HG03139 (cell line): ENCODE measurements at regions not wholly inside any gene's neighbourhood (a gene's known extent, or its start where the extent isn't known, plus 50 kb on each side); places are given as distances from the start of the nearest gene placed in this dataset.

Source experiments
- ATAC-seq: cut with Tn5 transposase; IDR thresholded peaks from one replicate; pipeline ENCODE4 v1.9.1; 2021; ENCODE audit not compliant: unreplicated experiment

DNA sequence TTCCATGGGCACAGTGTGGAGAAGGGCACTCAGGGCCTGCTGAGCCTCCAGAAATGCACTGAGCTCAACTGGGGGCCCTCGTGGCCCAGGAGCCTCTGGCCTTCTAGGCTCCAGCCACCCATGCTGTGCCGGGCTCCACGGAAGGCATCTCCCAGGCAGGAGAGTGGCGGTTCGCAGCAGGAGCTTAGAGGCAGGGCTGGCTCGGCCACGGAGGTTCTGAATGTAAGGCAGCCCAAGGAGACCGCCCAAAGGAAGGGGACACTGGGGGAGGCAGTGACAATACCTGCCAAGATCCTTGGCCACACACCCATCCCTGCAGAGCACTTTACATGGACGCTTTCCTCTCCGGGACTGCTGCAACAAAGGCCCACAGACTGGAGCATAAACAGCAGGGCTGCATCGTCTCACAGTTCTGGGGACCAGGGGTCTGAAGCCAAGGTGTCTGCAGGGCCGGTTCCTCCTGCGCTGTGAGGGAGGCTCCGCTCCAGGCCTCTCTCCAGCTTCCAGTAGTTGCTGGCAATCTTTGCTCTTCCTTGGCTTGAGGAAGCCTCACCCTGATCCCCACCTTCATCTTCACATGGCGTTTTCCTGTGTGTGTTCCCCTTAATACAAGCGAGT is 128.2 kb upstream of the CDH4 start:
- ATAC-seq: no peak

DNA sequence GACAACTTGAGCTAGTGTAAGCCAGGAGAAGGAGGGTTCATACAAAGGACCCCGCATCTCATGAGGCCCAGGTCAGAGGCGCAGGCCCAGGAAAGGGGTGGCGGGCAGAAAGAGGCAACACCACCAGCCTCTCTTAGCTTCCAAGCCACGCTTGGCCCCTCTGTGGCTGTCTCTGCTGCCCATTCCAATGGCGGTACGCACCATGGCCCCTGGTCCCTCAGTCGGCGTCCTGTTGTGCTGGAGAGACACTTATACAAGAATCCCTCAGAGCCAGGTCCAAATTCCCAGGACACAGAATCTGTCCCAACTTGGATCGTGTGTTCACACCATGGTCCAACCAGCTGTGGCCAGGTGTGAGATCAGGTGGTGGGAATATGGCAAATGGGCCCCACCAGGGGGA is 127.0 kb upstream of the CDH4 start:
- ATAC-seq: no peak

DNA sequence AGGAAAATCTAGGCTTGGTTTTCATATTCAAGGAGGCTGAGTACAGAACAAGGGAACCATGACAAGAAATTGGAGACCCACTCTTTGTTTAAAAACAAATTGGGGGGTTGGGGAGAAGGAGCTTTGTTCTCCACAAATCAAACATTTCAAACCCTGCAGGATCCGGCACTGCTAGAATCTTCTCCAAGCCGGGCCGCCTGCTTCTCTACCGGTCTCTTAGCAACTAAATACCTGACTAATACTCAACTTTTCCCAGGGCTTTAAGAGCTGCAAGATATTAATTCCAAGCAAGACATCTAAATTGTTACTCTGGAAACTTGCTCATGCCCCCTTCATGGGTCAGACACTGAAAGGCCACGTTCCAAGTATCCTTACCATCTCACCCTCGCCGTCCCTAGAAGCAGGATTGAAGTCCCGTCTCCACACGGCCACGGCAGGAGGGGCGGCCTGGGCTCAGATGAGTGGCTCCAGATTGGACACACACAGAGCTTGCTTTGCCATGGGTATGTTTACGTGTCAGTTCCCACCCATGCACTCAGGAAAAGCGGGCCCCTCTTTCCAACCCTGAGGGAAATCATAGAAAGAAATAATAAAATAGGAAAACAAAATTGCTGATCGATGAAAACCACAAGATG is 126.4 kb upstream of the CDH4 start:
- no peak for ATAC-seq

DNA sequence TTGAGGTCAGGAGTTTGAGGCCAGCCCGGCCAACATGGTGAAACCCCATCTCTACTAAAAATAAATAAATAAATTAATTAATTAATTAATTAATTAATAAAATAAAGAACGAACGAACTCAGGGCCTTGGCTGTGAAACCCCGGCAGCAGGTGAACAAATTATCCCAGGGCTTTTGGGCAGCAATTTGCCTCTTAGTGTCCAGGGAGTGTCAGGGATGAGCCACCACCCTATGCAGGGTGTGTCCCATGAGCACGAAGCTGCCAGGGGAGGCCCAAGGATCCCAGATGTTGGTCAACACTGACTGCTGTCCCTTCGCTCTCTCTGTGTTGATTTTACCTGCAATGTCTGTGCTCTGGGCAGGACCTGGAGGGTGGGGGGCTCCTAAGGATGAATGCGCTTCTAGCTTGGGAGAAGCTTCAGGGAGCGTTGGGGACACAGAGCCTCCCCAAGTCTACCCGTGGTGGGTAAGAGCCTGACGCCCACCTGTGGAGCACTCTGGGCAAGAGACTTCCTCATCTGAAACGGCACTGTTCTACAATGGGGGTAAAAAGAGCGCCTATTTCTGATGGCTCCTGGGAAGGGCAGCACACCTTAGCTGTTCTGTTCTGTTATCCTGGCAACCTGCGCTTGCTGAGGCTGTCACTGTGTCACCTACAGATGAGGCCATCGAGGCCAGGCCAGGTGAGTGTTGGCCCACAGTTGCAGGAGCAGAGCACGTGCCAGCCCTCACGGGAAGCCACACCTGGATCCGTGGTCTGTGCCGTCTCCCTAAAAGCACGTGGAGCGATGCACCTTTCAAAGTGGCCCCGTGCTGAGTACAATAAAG is 125.5 kb upstream of the CDH4 start:
- ATAC-seq: no peak

DNA sequence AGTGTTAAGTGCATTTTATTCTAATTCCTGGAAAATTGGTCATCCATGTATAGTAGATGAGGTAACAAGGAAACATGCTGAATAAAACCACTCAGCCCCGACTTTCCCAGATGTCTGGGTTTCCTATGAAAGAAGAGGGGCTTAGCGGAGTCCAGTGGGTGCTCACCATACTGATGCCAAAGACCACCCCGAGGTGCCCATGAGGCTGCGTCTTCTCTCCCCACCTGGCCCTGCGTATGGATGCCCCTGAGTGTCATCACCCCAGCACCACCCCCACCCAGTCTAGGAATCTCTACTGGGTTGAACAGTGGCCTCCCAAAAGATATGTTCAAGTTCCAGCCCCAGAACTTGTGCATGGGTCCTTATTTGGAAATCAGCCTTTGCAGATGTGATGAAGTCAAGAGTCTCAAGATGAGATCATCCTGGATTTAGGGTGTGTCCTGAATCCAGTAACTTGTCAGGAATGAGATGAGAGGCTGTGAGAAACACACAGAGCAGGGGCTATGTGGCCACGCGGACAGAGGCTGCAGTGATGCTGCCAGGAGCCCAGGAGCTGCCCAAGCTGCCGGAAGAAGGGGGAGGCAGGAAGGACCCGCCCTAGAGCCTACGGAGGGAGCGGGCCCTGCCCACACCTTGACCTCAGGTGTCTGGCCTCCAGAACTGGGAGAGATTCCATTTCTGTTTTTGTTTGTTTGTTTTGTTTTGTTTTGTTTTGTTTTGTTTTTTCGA is 124.6 kb upstream of the CDH4 start:
- no peak for ATAC-seq

DNA sequence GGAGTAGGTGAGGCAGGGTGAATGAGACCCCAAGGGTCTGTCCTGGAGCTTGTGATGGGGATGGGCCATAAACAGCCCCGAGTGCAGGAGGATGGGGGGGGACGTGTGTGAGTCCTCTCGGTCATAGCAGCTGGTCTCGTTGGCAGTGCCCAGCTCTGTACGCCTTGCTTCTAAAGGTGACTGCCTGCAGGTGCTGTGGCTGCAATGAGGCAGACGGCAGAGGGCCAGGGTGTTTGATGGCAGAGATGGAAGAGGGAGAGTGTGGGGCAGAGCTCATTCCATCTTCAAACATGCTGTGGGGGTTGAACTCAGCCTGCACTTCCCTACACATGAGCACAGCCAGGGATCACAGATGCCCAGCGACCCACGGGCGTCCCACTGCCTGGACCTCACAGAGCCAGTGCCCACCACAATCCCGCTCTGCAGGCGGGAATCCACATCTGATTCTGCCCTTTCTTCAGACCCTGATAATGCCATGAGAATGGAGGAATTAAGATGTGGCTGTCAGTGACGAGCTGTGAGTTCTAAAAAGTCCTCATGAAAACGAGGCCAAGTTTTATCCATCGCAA is 123.3 kb upstream of the CDH4 start:
- ATAC-seq: no peak

DNA sequence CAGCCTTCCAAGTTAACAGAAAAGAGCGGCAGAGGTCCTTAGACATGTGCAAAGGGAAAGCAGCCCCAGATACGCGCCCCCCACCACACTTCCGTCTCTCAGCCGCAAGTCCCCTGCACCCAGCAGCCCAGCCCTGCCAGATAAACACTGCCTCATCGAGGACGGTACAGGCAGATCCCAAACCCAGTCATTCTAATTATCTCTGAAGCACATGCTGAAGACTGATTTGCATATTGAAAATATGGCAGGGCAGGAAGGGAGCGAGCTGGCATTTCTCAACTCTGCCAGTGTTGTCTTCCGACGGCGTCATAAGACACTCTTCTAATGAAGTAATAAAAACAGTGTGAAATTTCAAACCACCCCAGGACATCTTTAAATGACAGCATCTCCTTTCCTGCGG is 122.8 kb upstream of the CDH4 start:
- no peak for ATAC-seq

DNA sequence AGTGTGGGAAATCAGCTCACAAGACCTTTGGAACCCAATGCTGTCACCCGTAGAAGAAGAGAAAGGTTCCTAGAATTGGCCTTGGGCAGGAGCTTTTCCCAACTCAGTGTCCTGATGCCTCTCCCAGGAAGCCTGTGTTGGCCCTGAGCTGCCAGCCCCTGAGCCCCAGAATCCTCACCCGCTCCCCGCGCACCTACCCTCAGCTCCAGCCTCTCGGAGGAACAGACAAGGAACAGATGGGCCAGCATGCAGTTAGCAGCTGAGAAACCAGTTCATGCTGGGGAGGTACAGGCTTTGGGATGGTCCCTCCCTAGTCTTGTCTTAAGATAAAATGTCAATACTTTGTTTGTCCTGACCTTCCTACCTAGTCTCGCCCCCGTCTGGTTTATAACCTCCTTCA is 121.9 kb upstream of the CDH4 start:
- no peak for ATAC-seq

DNA sequence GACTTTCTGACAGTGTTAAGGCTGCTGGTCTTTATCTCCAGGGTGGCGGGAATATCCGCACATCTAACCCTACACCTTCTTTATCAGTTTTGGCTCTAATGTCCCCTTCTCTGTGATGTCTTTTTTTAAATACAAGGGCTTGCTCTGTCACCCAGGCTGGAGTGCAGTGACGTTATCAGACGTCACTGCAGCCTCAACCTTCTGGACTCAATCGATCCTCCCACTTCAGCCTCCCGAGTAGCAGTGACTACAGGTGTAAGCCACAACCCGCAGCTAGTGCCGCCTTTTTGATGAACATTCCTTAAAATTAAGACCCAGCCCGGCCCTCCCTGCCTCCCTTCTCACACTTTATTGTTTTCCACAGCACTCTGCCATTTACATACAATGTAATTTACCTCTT is 120.1 kb upstream of the CDH4 start:
- ATAC-seq: no peak

DNA sequence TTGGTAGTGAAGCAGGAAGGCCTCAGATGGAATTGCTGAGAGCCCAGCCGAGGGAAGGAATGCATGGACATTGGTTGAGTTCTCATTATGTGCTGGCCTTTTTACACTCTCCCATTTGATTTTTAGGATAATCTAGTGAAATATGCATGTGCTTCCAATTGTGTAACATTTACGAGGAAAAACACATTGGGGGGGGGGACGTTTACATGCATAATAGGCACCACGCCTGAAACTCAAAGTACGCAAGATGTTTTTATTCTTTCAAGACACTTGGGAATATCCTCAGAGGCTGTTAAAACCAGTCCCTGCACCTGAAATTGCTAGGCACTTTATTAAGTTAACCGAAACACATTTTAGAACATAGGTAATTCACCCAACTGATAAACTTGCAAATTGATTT is 118.5 kb upstream of the CDH4 start:
- ATAC-seq: no peak

DNA sequence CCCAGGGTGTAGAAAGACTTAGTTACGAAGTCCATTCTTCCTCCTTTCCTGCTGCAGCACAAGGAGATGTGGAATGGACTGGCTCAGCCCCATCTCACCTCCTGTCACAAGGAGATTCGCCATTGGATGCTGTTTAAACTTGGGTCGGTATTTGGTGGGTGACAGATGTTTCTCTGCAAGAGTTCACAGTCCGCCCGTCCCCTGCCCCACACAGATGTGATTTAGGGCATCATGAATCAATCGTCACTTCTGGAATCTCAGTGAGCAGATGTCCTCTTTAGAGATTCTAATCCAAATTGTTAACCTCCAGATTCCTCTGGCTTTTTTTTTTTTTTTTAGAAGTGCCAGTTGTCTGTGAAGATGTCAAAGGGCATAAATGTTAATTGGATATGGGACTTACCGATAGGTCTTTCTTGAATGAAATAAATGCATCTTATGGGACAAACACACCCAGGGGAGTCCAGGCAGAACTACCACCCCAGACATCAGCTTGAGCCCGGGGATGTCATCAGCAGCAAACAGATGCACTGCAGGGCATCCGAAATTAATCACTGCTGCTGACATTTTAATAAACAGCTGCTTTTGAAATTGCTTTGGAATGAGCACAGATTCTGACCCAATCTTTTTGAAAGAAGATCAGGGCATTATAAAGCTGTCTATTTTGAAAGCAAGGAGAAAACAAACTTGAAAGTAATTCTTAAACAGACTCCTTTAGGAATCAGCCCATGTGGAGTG is 117.6 kb upstream of the CDH4 start:
- no peak for ATAC-seq

DNA sequence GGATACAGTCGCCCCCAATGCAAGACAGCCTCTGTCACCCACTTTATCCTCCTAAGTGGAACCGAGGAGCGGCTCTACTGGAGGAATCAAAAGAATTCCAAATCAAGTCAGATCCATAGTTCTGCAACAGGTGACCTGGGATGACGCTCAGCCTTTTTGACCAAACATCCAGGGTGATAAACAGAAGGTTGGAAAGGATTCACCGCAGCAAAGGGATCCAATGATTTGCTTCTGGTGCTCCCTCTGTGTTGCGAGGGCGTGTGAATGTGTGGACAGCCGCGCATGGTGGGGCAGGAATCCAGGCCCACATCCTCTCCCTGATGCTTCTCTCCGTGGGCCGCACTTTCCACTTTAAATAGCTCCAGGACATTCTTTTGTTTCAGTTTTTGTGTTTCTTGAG is 116.8 kb upstream of the CDH4 start:
- ATAC-seq: no peak

DNA sequence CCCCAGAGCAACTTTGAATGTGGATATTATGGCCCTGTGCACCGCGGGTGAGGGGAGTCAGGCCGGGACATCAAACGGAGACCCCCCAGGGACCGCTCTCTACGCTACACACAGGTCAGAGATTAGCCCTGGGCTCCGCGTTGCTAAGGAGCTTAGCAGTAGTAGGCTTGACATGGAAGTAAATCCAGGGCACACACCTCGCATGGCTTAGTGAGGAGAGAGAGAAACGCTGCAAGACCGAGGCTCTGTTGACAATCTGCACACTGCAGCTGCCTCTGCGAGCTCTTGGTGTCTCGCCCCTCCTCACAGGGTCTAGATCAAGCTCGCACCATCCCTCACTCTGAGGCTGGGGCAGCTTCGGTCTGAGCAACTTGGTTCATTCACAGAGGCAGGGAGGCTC is 116.1 kb upstream of the CDH4 start:
- ATAC-seq: no peak

DNA sequence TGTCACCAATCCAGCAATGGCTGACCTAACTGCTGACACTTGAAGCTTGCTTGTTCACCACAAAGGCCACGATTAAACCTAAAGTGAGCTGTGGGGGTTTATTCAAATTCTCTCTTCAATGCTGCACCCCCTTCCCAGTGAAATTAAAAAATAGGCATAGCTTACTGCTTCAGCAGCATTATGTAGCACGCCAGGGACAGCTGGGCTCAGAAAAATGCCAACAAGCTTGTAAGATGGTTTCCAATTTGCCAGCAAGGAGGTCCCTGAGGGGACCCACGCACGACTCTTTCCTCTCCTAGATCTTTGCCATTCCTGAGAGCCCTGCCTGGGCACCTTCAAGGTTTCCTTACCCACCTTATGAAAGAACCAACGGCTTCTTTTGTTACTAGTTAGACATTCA is 113.5 kb upstream of the CDH4 start:
- no peak for ATAC-seq

DNA sequence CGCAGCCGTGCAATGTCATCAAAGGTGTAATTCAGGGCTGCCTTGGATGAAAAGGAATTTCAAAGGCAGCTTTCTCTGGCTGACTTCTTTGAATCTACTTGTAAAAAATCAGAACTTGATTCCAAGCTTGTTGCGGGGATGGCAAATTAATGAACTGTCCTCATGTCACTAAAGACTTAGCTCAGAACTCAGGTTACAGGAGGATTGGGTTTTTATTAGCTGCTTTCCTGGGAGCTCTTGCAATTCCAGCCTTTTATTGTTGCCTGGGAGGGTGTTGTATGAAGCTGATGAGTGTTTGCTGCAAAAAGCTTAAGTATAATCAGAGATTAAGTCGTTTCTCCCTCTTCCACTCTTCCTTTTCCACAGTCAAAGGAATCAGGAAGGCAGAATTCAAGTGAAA is 113.0 kb upstream of the CDH4 start:
- no peak for ATAC-seq

DNA sequence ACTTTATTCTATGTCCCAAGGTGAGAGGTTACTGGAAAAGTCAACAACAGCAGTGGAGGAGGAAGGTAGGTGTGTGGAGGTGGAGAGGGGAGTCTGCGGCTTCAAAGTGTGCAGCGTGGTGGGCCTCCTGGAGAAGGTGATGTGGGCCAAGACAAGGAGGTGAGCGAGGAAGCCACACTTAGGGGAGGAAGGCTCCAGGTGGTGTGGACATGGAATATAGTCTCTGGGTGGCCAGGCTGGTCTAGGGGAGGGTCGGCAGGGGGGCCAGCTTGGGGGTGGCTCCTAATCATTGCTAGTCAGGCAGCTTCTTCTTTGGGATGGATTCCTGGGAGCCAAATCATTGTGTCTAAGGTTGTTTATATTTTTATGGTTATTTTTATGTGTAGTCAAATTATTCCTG is 111.5 kb upstream of the CDH4 start:
- no peak for ATAC-seq

DNA sequence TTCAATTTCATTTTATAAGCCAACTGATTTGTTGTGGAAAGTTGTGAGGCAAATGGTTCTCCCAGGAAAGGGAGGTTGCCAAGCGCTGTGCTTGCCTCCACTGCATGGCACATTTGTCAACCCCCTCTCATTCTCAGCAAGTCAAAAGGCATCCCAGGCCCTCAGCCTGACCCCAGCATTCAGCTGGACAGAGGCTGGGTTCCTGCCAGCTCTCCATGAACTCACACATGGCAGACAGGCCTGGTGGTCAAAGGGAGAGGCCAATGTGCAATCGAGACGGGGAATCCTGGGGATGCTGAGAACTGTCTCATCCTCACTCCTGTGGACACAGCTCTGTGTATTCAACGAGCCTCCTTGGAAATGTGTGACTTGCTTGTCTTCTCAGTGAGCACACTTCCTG is 106.0 kb upstream of the CDH4 start:
- no peak for ATAC-seq

DNA sequence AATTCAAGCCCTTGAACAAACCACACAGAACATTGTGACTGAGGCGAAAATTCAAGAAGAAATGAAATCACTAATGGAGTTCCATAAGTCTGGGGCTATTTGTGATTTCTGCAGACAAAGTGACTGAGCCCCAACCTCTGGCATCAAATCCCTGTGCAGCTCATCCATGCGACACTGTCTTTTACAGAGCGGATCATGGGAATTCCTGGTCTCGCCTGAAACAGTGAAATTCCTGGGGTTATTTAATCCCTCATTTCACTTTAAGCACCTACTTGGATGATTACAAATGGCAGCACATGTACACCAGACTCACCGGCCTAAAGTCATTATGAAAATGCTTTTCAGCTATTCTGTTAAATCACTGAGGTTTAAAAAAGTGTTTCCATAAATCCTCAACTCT is 102.4 kb upstream of the CDH4 start:
- no peak for ATAC-seq

DNA sequence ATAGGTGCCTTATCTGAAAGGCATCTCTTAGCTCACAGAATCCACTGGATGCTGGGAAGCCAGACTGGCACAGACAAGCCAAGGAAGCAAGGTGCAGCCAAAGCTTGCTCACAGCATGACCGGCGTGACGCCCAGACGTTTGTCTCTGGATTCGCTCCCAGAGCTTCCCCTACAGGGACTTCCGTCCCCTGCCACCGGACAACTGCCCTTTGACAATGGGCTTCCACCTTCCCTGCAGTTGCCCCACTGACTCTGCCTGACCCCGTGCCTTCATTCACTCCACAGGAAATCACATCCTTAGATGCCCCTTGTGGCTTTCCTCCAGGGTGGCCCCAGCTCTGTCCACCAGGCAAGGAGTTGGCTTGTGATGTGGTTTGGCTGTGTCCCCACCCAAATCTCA is 94.8 kb upstream of the CDH4 start:
- ATAC-seq: no peak

DNA sequence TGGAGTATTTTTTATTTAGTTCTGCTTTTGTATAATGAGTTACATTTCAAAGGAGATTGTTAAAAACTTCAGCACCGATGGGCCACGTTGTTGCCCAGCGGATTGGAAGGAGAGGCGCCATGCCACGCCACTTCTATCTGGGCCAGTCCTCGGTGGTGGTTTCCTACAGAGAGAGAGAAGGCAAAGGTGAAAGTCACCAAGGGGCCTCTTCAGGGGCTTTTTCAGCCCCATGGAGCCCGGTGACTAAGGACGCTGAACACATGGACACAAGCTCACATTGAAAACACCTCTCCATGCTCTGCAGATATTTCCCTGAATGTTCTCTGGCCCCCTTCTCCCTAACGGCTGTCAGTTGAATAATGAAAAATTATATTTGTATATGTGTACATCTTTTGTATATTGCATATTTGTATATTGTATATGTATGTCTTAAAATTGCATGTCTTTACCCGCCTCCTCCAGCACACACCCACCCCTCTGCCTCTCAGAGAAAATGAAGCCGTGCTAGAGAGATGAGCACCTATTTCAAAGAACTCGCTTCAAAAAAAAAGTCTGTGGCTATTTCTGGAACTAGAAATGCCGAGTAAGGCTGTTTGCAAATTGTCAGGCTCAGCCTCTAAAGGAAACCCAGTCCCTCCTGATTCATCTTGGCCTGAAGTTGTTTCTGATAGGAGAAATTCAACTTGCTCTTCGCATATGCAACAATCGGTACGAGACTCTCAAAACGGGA is 91.9 kb upstream of the CDH4 start:
- ATAC-seq: no peak
